ENCODE measurements at regions not wholly inside any gene's neighbourhood (a gene's known extent, or its start where the extent isn't known, plus 50 kb on each side); places are given as distances from the start of the nearest gene placed in this dataset.

DNA sequence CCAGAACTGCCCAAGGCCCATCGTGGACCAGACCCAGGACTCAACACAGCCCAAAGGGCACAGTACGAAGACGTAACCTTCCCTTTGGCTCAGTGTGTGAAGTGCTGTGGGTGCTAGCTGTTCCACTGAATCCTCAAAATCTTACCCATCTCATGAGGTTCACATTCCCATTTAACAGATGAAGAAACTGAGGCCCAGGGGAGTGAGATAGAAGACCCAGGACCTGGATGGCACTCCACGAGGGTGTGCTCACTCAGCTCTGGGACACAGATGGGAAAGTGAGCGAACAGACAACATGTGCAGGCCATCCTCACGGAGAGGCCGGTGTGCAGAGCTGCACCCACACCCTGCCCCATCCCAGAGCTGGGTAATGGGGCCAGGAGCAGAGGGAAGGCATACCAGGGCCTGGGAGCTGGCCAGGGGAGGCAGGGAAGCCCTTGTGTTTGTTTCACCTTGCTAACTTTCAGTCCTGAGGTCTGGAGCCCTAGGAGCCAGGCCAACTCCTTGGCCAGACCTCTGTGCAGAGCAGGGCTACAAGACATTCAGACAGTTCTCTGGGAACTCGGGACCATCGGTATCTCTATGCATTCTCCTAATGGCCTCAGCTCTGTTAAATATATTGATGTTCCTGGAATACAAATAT, 100.3 kb upstream of the ZMIZ1 start:
- no peak for DNase-seq

DNA sequence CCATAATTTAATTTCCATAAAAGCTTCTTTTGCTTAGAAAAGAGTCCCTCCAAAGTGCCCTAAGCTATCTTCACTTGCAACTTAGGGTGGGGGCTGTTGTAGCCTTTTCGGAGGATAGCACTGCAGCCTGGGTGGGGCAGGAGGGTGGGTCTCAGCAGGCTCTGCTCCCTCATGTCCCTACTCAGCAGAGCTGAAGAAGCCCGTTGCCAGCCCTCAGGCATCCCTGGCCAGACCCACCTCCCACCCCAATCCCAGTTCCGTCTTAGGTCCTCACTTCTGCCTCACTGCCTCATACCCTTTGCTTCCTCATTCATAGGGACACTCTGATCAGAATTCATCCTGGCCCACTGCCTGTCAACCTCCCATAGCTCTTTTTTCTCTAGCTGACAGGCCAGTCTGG, 99.8 kb upstream of the ZMIZ1 start:
- peak in 3 of 4 experiments; percentile 30 to 45 (median 42) for DNase-seq

DNA sequence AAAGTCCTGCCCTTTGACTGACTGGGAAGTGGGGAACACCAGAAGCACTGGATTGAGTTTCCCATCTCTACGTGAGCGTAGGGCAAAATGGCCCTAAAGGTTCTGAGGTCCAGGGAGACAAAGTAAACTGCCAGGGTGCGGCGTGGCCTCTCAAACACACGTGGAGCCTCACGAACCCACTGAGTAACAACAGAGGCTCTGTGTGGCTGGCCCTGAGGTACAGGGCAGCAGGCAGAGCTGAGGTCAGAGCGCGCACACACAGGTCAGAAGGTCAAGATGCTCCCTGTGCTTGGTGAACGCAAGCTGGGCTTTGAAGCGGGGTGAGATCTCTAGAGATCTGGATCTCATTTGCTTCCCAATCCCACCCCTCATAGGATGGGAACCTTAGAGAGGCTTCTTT, 99.0 kb upstream of the ZMIZ1 start:
- DNase-seq: no peak

DNA sequence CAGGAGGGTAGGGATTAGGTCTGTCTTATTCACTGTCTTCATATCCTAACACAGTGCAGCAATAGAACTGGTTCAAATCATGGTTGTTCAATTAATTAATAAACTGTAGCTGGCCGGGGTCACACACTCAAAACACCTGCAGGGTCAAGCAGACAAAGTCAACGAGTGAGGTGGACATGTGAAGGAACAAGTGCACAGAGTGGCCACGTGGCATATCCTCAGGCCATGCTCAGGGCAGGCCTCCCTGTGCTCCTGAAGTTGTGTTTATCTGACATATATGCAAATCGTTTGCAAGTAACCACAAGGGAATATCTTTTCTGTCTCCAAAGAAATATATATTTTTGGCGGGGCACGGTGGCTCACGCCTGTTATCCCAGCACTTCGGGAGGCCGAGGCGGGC, 98.5 kb upstream of the ZMIZ1 start:
- DNase-seq: no peak

DNA sequence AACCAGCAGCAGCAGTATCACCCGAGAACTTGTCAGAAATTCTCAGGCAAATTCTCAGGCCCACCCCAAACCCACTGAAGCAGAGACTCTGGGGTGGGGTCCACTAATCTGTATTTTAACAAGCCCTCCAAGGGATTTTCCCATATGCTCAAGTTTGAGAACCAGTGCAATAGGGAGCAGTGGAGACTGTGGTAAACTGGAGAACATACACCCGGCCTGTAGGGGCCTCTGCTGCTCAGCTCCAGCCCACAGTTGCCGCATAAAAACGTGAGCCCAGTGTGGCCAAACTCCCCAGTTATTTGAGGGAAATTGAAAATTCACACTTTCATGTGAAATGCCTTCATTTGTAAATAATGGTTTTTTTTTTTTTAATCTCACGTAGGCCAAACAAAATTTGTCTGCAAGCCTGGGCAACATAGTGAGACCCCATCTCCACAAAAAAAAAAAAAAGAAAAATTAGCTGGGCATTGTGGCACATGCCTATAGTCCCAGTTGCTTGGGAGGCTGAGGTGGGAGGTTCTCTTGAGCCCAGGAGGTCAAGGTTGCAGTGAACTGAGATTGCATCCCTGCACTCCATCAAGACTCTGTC, 97.6 kb upstream of the ZMIZ1 start:
- DNase-seq: peak in 1 of 4 experiments; percentile 33

DNA sequence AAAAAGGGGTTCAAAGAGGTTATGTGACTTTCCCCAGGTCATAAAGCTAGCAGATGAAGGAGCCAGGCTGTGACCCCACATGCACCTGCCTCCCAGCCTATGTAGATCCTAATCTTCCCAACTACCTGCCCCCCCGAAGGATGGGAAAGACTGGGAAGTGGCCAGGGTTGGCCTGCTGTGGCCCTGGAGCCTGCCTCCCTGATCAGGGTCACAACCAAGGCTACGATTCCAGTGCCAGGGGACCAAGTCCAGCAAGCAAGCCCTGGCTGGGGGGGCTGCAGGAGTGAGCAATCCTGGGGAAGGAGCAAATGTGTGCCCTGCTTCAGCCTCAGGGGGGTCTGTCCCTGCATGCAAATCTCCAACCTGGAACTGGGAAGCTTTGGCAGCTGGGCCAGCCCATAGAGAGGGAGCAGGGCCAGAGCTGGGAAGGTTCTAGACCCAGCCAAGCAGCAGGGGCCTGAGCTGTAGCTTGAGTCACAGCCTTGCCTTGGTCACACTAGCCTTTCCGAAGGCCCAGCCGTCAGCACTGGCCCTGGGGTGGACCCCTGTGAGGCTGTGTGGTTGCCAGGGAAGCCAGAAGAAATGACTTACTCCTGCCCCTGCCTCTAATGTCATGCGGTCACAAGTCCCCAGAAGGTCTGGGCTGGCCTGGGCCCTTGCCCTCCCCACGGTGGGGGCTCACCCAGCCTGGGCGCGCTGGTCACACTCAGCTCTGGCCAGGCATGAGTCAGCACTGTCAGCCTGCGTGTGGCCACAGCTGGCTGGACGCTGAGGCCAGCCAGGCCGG, 96.4 kb upstream of the ZMIZ1 start:
- peak; percentile 83 to 92 (median 86) for DNase-seq

DNA sequence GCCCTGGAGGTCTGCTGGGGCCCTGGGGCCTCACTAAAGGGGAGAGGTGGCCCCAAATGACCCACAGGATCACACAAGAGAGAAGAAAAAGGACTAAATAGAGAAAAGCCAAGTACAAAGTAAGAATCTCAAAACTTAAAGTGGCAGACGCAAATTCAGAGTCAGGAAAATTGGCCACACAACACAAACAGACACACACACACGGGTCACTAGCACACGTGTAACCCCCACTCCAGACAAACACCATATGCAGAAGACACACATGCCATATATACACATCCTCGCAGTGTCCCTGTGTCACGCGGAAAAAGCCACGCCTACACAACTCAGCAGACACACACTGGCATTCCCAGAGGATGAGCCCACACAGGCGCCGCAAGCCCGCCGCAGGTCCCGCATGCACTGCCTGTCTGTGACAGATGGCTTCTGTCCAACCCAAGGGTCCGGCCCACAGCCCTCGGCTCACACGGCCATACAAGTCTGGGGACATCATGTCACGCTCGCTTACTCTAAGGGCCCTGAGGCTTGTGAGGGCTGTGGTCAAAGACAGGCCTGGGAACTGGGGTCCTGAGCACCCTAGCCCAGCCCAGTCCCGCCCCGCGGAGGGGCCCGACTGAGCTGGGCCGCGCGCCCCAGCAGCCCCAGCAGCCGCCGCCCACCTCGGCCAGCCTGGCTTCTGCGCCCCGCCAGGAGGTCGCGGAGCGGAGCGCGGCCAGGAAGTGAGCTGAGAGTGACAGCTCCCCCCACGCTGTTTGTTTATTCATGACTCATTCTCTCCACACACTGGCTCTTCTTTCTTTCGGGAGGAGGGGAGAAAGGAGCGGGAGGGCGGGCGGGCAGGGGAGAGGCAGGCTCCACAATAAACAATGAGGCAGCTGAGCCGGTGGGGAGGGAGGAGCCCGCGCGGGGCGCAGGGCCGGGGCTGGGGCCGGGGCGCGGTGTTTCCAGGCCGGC, 95.5 kb upstream of the ZMIZ1 start:
- peak; percentile 89 to 96 (median 94) for DNase-seq

DNA sequence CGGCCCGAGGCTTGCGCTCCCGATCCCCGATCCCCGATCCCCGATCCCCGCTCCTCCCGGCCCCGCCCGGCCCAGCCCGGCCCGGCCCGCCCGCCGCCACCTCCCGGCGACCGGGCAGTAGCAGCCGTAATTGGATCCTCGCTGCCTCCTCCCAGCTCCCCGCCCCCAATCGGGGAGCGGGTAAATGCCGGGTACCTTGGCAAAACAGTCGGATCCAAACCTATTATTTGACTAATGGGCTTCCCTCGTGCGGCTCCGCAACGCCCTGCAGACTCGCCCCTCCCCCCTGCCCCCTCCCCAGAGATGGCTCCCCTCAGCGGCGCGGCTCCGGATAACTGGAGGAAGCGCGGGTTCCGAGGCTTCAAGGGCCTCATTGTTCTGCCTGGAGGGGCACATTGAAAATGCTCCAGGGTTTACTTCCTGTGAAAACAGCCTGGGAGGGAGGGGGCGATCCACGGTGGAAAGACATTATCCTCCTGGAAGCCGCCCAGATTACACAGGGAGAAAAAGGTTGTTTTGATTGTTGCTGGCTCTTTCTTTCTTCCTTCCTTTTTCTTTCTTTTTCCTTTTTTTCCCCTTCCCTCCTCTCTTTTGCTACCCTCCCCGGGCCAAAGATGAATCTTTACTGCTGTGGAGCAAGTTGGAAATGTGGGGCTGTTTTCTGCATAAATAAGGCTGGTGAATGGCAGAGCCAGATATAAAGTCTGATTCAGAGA, 94.7 kb upstream of the ZMIZ1 start:
- peak in 2 of 4 experiments; percentile 78 to 81 for DNase-seq

DNA sequence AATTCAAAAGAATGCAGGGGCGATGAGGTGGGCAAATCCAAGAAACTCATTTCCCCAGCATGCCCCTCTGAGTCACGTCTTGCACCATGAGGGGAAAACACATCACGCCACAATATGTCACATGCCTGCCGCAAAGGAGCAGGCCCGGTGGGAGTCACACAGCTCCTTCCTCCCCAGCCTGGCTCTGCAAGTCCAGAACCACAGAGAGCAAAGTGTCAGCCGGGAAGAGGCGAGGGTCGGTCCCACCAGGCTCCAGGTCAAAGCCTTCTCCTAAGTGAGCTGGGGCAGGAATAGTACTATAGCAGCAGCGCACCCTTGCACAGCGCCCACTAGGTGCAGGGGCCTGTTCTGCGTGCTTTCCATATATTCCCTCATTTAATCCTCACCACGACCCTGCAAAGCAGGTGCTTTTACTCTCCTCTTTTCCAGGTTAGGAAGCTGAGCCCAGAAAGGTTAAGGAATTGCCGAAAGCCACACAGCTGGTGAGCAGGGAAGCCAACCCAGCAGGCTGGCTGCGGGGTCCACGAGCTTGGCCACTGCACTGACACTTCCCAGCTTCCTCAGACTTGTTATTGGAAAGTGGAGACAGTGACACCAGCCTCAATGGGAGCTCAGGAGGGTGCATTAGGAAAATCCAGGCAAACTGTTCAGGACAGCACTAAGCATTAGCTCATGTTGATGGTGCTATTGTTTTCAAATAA, 94.0 kb upstream of the ZMIZ1 start:
- peak; percentile 93 to 98 (median 94) for DNase-seq

DNA sequence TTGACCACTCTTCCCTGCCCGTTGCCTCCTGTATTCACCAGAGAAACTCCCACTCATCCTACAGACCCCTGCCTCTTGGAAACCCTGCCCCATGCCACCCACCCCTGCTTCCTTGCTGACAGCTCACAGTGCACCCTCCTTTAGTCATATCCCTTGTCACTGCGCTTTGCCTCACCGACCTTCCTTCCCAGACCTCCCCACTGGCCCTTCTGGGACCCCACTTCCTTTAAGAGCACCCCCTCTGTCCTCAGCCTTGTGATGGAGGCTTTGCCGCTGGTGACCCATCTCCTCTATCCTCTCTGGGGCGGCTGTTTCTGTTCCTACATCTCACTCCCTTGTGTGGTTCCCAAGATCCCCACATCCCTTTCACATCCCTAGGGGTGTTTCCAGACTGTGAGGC, 92.8 kb upstream of the ZMIZ1 start:
- peak; percentile 47 to 60 (median 56) for DNase-seq

DNA sequence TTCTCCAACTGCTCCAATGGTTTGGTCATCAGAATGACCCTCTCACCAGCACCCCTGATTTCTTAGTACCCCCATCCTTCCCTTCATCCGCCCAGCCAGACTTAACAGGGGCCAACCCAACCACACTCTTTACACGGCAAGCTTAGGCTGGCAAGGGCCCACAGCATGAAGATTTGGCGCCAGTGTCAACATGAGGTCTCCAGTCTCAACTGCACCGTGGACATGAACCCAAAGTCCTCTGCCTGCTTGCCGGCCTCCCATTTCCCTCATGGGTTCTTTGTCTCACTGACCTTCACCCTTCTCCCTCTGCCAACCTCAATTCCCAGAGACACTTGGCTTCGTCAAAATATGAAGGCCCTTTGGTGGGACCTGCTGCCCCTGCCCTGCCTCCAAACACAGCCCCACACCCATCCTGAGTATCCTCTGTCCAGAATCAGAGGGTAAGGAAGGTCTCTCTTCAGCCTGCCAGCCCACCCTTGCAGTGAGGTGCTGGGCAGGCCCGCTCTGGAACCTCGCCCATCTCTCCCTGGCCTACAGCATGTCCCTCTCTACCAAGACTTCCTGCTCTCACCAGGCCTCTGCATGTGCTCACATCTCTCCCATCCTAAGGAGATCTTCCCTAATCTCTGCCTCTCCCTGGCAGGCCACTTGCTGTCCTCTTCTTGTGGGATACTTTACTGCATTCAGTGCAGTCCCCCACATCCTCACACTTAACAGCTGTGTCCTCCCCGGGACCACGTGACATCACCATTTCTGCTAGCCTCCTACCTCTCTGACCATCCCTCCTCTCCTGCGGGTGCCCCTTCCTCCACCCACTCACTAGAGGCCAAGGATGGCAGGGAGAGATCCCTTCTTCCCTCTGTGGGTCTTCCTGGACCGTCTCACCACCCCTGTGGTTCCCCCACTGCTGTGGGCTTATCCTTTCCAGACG, 91.7 kb upstream of the ZMIZ1 start:
- DNase-seq: peak; percentile 34 to 55 (median 49)

DNA sequence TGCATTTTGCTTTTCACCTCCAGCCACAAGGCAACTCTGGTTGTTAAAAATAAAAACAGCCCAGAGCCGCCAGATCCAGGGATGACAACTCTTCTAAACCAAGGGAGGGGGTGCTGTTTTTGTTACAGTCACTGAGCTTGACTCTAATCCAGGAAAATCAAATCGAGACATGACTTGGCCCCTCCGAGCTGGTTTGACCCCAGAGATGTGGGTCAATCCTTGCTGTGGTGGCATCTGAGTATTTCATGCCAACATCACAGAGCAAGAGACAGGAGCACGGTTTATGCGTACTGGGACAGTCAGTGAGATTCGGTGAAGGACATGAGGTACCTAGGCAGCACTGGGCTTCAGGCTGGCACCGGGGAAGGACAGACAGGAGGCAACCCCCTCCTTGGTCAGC, 88.8 kb upstream of the ZMIZ1 start:
- DNase-seq: no peak

DNA sequence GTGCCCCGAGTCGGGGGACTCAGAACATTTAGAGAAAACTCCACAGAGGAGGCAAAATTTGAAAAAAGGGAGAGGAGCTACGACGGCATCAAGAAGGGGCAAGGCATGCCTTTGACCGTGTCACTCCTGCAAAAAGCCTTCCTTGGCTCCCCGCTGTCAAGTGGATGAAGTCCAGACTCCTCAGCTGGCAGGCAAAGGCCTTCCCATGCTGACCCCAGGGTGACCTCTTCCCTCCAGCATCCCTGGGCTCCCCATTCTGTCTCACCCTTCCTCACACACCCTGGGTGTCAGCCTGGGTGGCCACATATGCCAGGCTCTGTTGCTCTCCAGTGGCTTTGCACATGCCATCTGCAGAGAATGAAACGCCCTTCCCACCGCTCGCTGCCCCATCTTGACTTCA, 88.4 kb upstream of the ZMIZ1 start:
- DNase-seq: no peak

DNA sequence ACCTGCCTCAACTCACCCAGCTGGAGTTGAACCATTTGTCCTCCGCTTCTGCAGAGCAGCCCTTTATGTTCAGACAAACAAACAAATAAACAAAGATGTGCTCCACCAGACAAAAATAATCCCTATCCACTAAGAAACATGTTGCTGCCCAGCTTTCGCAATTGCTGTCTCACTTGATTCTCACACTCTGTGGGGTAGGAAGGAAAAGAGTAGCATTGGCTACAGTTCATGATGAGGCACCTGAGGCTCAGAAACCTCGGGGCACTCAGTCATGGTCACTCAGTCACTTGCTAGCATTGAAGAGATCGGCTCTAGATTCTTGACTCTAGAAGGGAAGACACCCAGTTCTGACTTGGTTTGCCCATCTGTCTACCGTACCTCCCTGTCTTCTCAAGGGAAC, 88.0 kb upstream of the ZMIZ1 start:
- DNase-seq: peak; percentile 48 to 65 (median 54)

DNA sequence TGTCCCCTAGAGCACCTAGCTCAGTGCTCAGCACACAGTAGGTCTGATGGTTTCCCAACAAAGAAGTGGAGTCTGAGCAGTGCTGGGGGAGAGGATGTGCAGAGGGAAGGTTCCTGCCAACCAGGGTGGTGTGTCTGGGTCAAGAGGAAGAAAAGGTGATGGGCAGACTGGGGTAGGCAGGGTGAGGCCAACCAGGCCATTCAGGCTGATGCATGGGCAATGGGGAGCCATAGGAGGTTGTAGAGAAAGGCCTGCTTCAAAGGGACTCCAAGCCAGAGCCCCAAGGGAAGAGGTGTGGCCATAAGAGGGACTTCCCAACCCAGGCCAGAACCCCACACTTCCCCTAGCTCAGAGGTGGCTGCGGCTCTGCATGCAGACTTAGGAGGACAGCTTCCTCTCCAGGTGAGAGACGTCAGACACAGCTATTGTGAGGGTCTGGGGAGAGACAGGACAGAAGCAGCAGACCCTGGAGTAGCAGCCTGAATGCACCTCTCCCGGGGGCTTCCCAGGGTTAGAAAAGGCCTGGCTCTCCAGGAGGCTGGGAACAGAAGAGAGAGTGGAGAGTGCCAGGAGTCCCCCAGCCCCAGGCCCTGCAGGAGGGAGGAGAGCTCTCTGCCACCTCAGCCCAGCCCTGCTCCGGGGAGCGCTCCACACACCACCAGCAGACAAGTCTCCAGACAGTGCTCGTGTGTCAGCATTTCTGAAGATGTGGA, 87.4 kb upstream of the ZMIZ1 start:
- DNase-seq: peak; percentile 46 to 81 (median 77)

DNA sequence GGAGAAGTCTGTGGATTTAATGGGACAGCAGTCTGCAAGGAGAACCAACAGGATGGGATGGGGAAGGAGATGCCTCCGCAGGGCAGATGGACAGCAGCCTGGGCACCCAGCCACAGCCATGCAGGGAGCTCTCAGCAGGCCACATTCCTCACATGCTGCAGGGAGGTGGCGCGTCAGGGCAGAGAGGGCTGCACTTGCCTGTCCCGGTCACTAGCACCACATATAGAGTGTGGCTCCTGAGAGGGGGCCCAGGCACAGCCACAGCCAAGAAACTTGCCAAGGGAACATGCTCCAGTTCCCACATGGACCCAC, 86.8 kb upstream of the ZMIZ1 start:
- peak in 1 of 4 experiments; percentile 35 for DNase-seq

DNA sequence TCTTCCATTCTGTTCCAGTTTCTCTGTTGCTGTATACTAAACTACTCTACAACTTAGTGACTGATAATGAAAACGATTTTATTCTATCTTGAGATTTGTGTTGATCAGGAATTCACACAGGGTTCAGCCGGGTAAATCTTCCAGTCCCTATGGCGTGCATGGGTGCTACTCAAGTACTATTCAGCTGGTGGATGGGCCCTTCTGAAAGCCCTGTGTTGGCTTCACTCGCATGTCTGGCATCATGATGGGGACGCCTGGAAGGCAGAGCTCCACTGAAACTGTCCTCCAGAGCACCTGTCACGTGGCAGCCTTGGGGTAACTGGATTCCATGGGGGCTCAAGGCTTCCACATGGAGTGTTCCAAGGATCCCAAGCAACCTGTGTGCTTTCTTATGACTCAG, 86.0 kb upstream of the ZMIZ1 start:
- no peak for DNase-seq

DNA sequence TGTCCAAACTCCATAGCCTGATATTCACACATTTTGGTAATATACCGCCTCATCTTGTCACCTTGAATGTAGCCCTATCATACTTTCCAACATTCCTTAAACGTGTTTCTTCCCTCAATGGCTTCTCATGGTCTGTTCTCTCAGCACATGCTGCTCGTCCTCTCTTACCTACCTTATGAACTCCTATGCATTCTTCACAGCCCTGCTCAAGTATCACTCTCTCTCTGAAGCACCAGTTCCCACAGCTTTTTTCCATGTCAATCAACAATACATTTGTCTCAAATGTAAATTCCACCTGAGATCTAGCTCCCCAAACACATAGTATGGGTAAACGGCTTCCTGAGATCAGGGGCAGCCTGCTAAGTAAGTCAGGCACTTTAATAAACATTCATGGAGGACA, 85.2 kb upstream of the ZMIZ1 start:
- no peak for DNase-seq

DNA sequence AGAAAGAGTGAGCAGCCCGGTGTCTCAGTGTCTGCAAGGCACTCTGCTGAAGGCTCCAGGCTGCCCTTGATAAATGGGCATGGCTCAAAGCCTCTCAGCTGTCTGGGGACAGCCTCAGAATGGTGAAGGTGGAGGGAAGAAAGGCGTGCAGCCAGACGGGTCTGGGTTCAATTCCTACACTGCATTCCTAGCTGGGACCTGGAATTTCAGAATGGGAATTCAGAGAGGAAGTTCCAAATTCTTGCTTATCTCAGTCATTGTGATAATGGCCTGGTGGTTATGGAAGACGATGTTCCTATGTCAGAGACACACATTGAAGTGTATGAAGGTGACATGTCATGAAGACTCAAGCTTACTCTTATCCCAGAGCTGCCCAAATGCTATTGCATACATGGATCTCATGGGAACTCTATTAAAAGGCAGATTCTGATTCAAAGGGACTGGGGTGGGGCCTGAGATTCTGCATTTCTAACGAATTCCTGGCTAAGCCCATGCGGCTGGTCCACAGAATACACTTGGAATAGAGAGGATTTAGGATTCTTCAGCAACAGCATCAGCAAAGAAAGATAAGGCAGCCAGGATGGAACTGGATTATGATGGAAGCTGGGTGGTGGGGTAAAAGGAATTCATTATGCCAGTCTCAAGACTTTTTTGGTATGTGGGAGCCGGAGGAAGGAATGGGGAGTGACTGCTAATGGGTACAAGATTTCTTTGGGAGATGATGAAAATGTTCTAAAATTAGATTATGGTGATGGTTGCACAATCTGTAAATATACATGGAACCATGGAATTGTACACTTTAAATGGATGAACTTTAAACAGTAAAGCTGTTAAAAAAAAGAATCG, 82.6 kb upstream of the ZMIZ1 start:
- DNase-seq: no peak

Measured in suppressor macrophage (primary cell).